ENCODE measurements at regions not wholly inside any gene's neighbourhood (a gene's known extent, or its start where the extent isn't known, plus 50 kb on each side); places are given as distances from the start of the nearest gene placed in this dataset.
A peak's percentile ranks its signal among the peaks of the same experiment; 100 is the strongest.
"Not testable (repeated sequence)": the region's sequence is repeated elsewhere in the genome, so short reads cannot be mapped to it uniquely, and the experiment has no call there.

DNA sequence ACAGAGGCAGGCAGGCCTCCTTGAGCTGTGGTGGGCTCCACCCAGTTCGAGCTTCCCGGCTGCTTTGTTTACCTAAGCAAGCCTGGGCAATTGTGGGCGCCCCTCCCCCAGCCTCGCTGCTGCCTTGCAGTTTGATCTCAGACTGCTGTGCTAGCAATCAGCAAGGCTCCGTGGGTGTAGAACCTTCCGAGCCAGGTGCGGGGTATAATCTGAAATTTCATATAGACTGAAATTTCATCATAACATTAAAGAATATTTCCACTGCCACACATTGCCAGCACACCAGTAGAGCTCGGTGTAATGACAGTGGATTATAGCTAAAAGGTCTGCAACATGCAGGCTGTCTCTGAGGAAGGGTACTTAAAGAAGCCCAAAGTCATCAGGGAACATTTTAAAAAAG lies 344.3 kb upstream of the COL8A1 start:
- not testable (repeated sequence) for DNase-seq

GRCh38 chr3:99287876-99288275 lies 350.5 kb upstream of the COL8A1 start:
- no peak for DNase-seq

- no peak for DNase-seq
Observed at GRCh38 chr3:99286266-99286845, 352.0 kb upstream of the COL8A1 start.

DNA sequence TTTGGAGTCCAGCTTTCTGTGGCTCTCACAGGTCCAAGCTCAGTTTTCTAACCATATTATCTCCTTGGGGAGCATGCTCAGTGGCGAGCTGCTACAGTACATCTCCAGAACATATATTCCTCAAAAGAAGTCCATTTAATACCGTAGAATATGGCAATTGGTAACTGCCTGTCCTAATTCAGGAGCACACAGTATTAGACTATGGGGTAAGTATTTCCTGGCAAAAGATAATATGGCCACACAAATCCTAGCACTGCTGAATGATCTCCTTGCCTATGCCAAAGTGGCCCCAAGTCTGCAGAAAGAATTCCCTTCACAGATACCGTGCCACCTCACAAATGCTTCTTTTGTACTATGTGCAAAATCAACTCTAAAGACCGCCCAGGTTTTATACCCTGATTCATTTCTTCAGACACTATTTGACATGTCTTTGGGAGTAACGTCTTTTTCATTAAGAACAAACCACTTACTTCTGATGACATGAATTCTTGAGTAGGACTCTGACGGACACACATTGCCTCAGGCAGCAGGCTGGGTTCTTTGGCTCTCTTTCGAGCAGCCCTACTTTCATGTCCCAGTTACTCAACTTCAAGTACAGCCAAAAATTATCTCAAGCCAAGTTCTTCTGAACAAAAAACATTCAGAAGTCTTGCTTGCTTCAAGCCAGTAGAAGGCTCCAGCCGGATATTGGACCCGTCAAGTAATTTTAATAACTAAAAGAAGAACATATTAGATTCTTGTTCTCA lies 368.3 kb upstream of the DCBLD2 start:
- DNase-seq = no peak

DNA sequence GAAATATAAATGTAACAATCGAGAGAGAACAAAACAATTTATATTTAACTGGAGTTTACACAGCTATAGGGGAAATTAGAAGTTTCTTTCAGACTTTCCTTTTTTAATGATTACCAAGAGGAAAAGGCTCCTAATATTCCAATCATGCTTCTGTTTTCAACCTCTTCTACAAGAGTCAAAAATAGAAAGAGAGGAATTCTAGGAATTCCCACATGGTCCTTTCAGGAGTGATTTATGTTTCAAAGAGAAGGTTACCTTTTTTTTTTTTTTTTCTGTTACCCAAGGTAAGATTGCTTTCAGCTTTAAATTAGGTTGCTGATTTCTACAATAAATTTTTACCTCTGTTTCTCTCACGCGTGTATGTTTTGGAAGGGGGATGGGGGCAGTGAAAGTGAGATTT lies 355.3 kb upstream of the DCBLD2 start:
- no peak for DNase-seq

DNA sequence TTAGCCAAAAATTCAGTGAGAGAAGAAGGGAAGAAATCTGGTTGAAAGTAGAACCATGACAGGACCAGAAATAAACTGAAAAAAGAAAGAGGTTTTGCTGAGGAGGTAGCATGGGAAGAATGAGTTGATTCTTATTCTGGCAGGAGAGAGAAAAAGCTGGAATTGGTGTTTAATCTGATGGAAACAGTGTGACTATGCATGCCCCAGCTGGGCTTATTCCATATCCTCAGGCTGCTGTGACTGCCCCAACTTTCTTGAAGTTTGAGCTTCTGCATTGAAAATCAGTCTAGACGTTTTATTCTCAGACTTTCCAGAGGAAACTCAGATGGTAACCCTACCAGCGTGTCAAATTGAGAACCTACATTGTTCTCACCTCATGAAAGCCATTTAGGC lies 352.5 kb upstream of the DCBLD2 start:
- no peak for DNase-seq

DNA sequence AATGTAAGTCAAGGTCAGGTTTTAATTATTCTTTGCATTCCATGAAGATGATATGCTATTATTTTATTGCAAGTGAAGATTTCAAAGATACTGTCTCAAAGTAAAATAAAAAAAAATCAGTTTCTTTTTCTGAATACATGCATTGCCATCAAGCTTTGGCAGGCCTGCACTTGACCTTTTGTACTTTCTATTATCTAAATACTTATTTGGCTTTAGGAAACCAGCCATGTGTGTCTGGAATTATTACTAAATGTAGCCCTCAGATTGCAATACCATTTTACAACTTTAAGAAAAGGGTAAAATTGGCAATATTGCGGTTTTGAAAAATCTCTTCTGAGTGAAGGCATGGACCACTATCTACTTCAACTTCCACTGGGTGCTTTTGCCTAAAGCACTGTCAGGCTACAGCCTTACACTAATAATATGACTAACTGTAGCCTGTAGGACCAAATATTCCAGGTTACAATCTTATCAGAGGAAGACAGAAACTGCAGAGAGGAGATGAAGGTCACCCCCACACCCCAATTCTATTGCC lies 349.4 kb upstream of the DCBLD2 start:
- no peak for DNase-seq

- DNase-seq = no peak
Observed at GRCh38 chr3:99250272-99250671, 348.8 kb upstream of the DCBLD2 start.

GRCh38 chr3:99249627-99250026 lies 348.1 kb upstream of the DCBLD2 start:
- DNase-seq = peak; percentile 36

DNA sequence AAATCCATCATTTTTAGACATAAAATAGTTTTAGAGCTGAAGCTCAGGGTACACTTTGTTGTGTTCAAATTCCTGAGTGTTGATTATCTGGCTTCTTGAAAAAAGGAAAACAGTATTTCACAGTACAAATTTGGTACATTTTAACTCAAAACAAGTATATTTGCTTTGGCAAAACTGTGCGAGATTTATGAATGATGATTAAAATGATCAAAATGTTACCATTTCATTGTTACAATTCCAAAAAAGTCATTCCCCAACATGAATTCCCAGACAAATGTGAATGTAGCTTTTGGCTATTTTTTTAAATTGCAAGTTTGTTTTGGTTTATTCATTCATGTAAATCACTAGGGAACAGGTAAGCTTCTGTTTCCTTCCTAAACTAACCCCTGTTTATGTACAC lies 347.4 kb upstream of the DCBLD2 start:
- no peak for DNase-seq

- DNase-seq = no peak
Observed at GRCh38 chr3:99248130-99248529, 346.6 kb upstream of the DCBLD2 start.

GRCh38 chr3:99246010-99246654 lies 344.6 kb upstream of the DCBLD2 start:
- DNase-seq = no peak

GRCh38 chr3:99242271-99242670 lies 340.8 kb upstream of the DCBLD2 start:
- no peak for DNase-seq

- DNase-seq = no peak
Observed at GRCh38 chr3:99240700-99241099, 339.2 kb upstream of the DCBLD2 start.

- DNase-seq = no peak
Observed at GRCh38 chr3:99236576-99236975, 335.1 kb upstream of the DCBLD2 start.

DNA sequence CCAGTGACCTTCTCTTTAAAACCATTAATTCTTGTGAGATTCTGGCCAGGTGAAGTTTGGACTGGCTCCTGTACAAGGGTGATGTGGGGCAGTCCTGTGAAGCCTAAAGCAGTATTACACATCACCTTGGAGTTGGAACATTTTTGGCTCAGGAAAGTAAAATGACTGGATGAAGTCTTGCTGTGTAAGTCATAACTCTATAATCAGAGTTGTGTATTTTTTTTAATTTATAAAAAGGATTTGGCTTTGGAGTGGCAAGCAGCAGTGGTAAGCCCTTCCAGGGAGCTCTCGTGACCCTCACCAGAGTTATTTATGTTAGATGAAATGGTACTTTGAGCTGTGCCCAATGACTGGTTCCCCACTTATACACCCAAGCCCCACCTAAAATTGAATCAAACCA lies 331.2 kb upstream of the DCBLD2 start:
- DNase-seq = no peak

GRCh38 chr3:99218468-99218867 lies 317.0 kb upstream of the DCBLD2 start:
- DNase-seq = no peak

GRCh38 chr3:99212969-99213368 lies 311.5 kb upstream of the DCBLD2 start:
- no peak for DNase-seq

GRCh38 chr3:99211309-99211708 lies 309.8 kb upstream of the DCBLD2 start:
- DNase-seq = no peak

- no peak for DNase-seq
Observed at GRCh38 chr3:99199021-99199420, 297.5 kb upstream of the DCBLD2 start.

DNA sequence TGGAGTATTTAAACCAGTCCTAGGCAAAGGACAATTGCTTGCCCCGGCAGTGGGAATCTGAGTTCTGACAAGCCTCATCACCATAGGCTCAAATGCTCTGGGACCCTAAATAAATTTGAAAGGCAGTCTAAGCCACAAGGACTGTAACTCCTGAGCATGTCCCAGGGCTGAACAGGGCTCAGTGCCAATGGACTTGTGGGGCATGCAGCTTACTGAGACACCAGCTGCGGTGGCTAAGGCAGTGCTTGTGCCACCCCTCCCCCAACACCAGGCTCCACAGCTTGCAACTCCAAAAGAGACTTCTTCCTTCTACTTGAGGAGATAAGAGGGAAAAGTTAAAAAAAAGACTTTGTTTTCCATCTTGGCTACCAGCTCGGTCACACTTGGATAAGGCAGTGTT lies 289.7 kb upstream of the DCBLD2 start:
- DNase-seq = no peak

DNA sequence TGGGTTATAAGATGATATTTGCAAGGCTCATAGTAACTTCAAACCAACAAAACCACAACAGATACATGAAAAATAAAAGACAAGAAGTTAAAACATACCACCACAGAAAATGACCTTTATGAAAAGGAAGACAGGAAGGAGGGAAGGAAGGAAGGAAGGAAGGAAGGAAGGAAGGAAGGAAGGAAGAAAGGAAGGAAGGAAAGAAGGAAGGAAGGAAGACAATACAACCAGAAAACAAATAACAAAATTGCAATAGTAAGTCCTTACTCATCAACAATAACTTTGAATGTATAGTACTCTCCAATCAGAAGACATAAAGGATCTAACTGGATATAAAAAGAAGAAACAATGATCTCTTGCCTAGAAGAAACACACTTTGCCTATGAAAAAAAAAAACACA lies 287.4 kb upstream of the DCBLD2 start:
- DNase-seq = no peak

- no peak for DNase-seq
Observed at GRCh38 chr3:99186016-99186415, 284.5 kb upstream of the DCBLD2 start.

All from femur (tissue), 1 donor.